Vagina (tissue), 2 donors: ENCODE measurements at regions not wholly inside any gene's neighbourhood (a gene's known extent, or its start where the extent isn't known, plus 50 kb on each side); places are given as distances from the start of the nearest gene placed in this dataset.

ENCODE experiments used
- DNase-seq, 2 donors: peaks; one replicate each; pipeline ENCODE4 v3.0.0-alpha.2; 2017; ENCODE audit errors: extremely low spot score in 2 of 2
- H3K27ac ChIP-seq: fragments of 200-600 bp; sonication (generic); one replicate; pipeline ENCODE4 v1.5.1; 2019
- H3K27me3 ChIP-seq: fragments of 200-600 bp; sonication (generic); one replicate; pipeline ENCODE4 v1.5.1; 2019
- H3K36me3 ChIP-seq, 2 donors: fragments of 200-600 bp; sonication (generic); one replicate each; pipeline ENCODE4 v1.5.1; 2017 to 2019
- H3K4me1 ChIP-seq: fragments of 200-600 bp; sonication (generic); one replicate; pipeline ENCODE4 v1.5.1; 2019
- H3K4me3 ChIP-seq, 2 donors: fragments of 200-600 bp; sonication (generic); 1 replicate in 1 of 2; 2 replicates in 1 of 2; pipeline ENCODE4 v1.5.1; 2016 to 2019
- H3K9me3 ChIP-seq: fragments of 200-600 bp; sonication (generic); one replicate; pipeline ENCODE4 v1.5.1; 2019
- POLR2A ChIP-seq, 2 donors: fragments of 450-650 bp; IDR thresholded peaks; one replicate each; pipeline ENCODE4 v1.6.1; 2017; ENCODE audit warnings: antibody characterized with exemption in 2 of 2, mild to moderate bottlenecking in 2 of 2, moderate library complexity in 2 of 2
- POLR2AphosphoS5 ChIP-seq, 2 donors: sonication (generic); formaldehyde crosslinking; IDR thresholded peaks; one replicate each; pipeline ENCODE4 v1.9.0; 2017; ENCODE audit warnings: antibody characterized with exemption in 2 of 2, mild to moderate bottlenecking in 2 of 2, low read depth in 1 of 2; ENCODE audit not compliant: insufficient read depth in 1 of 2
- intact Hi-C: fragments of 100-400 bp; cut with DNase I; formaldehyde crosslinking; loops from one replicate; pipeline ENCODE4 v1.15.1; 2023
- TF ChIP-seq, protein P1 (sequence below), 3 experiments: fragments of 450-650 bp in 2 of 3; fragments of 200-600 bp in 1 of 3; sonication (generic) in 1 of 3; IDR thresholded peaks; one replicate each; pipeline ENCODE4 v1.5.1; 2017 to 2019; ENCODE audit warnings: antibody characterized with exemption in 3 of 3, mild to moderate bottlenecking in 2 of 3, moderate library complexity in 2 of 3

DNA sequence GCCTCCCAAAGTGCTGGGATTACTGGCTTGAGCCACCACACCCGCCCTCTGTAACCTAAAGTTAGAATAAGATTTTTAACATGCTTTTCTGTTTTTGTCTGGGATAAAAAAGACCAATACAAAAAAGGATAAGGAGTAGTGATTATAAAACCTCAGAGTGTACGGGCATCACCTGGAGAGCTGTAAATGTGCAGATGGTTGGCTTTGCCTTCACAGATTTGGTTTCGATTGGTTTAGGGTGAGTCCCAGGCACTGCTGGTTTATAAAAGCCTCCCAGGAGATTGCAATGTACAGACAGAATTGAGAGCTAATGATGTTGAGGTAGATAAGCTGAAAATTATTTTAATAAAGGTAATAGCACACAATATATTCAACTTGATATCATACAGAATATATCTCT is 289.7 kb upstream of the FSHR start:
- DNase-seq = no peak

GRCh38 chr2:49426996-49427395 is 272.7 kb upstream of the FSHR start:
- intact Hi-C loops = no loop called here
- TF ChIP-seq POLR2A (IDR thresholded peaks at IDR 0.05) (no peak), POLR2AphosphoS5 (IDR thresholded peaks at IDR 0.05; ENCODE audit: insufficient read depth in 1 of 2, low read depth in 1 of 2) (no peak)
- TF ChIP-seq, protein P1, sequence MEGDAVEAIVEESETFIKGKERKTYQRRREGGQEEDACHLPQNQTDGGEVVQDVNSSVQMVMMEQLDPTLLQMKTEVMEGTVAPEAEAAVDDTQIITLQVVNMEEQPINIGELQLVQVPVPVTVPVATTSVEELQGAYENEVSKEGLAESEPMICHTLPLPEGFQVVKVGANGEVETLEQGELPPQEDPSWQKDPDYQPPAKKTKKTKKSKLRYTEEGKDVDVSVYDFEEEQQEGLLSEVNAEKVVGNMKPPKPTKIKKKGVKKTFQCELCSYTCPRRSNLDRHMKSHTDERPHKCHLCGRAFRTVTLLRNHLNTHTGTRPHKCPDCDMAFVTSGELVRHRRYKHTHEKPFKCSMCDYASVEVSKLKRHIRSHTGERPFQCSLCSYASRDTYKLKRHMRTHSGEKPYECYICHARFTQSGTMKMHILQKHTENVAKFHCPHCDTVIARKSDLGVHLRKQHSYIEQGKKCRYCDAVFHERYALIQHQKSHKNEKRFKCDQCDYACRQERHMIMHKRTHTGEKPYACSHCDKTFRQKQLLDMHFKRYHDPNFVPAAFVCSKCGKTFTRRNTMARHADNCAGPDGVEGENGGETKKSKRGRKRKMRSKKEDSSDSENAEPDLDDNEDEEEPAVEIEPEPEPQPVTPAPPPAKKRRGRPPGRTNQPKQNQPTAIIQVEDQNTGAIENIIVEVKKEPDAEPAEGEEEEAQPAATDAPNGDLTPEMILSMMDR (IDR thresholded peaks at IDR 0.05) = no peak
- no peak for DNase-seq
- Histone ChIP-seq H3K4me1 (no peaks in the 10 kb centered on the region), H3K27ac (no peak overlapping the region), H3K9me3 (no peaks in the 10 kb centered on the region), H3K36me3 (no peaks in the 10 kb centered on the region), H3K4me3 (no peak overlapping the region), H3K27me3 (no peaks in the 10 kb centered on the region)

More for the DNA sequence above, 289.7 kb upstream of the FSHR start:
- H3K4me3 ChIP-seq = no peak overlapping the region
- no peaks in the 10 kb centered on the region for H3K9me3 ChIP-seq
- no peak overlapping the region for H3K27ac ChIP-seq
- no peaks in the 10 kb centered on the region for H3K4me1 ChIP-seq
- intact Hi-C loops = no loop called here
- no peaks in the 10 kb centered on the region for H3K27me3 ChIP-seq
- H3K36me3 ChIP-seq = no peaks in the 10 kb centered on the region
- TF ChIP-seq POLR2AphosphoS5 (IDR thresholded peaks at IDR 0.05; ENCODE audit: insufficient read depth in 1 of 2, low read depth in 1 of 2) = no peak
- TF ChIP-seq POLR2A (IDR thresholded peaks at IDR 0.05) = no peak
- TF ChIP-seq, protein P1 (IDR thresholded peaks at IDR 0.05) = no peak

- Histone ChIP-seq H3K4me3 (no peak overlapping the region), H3K27ac (no peak overlapping the region), H3K4me1 (no peaks in the 10 kb centered on the region), H3K9me3 (no peaks in the 10 kb centered on the region), H3K36me3 (no peaks in the 10 kb centered on the region), H3K27me3 (no peaks in the 10 kb centered on the region)
- TF ChIP-seq, protein P1 (IDR thresholded peaks at IDR 0.05) = no peak
- intact Hi-C loops = no loop called here
- DNase-seq = no peak
Measured at GRCh38 chr2:49416252-49416651, 261.9 kb upstream of the FSHR start.

DNA sequence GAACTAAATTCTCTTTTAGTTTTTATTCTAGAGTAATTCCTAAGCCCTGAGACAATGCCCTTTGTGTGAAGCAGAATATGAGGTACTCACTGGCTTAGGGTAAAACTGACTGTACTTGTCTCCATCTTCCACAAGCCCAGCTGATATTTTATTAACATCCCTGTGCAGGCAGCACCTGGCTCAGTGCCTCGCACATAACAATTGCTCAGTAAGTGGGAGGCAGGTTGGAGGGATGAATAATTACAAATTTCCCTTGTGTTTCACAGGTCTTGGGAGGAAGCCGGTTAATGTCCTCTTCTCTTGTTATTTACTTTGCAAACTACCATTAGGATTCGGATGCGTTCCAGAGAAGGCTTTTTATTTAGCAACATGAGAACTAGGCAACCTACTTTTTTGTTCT is 249.8 kb upstream of the FSHR start:
- Histone ChIP-seq H3K4me1 (no peaks in the 10 kb centered on the region), H3K4me3 (no peak overlapping the region), H3K27ac (no peak overlapping the region), H3K9me3 (no peaks in the 10 kb centered on the region), H3K36me3 (no peaks in the 10 kb centered on the region), H3K27me3 (no peaks in the 10 kb centered on the region)
- intact Hi-C loops = no loop called here
- no peak for DNase-seq
- TF ChIP-seq POLR2A (IDR thresholded peaks at IDR 0.05) (no peak), POLR2AphosphoS5 (IDR thresholded peaks at IDR 0.05; ENCODE audit: insufficient read depth in 1 of 2, low read depth in 1 of 2) (no peak)
- TF ChIP-seq, protein P1 (IDR thresholded peaks at IDR 0.05) = no peak

GRCh38 chr2:49403637-49404036 is 249.3 kb upstream of the FSHR start:
- TF ChIP-seq POLR2AphosphoS5 (IDR thresholded peaks at IDR 0.05; ENCODE audit: insufficient read depth in 1 of 2, low read depth in 1 of 2) (no peak), POLR2A (IDR thresholded peaks at IDR 0.05) (no peak)
- TF ChIP-seq, protein P1 (IDR thresholded peaks at IDR 0.05) = no peak
- Histone ChIP-seq H3K27me3 (no peaks in the 10 kb centered on the region), H3K36me3 (no peaks in the 10 kb centered on the region), H3K4me3 (no peak overlapping the region), H3K9me3 (no peaks in the 10 kb centered on the region), H3K27ac (no peak overlapping the region), H3K4me1 (no peaks in the 10 kb centered on the region)
- intact Hi-C loops = no loop called here
- no peak for DNase-seq
